ENCODE measurements at regions not wholly inside any gene's neighbourhood (a gene's known extent, or its start where the extent isn't known, plus 50 kb on each side); places are given as distances from the start of the nearest gene placed in this dataset.
A peak's percentile ranks its signal among the peaks of the same experiment; 100 is the strongest.

- no peak overlapping the region for H3K4me3 ChIP-seq (ENCODE audit: low read depth, low read length)
- TF ChIP-seq CTCF (IDR thresholded peaks at IDR 0.05; ENCODE audit: low read depth, low read length): no peak
- no peaks in the 10 kb centered on the region for H3K9me3 ChIP-seq (ENCODE audit: control insufficient read depth, insufficient read depth, low read length)
- ChIA-PET CTCF (interaction anchor here (0.5 kb wide), 1 partner anchor 367 kb away, joined by 6 read pairs; no protein-coding TSS in a partner anchor), POLR2A (interaction anchor here (0.6 kb wide), 1 partner anchor 184 kb away, joined by 7 read pairs; no protein-coding TSS in a partner anchor)
- H3K27ac ChIP-seq (ENCODE audit: low read depth, low read length): peak overlapping the region; percentile 12
- H3K27me3 ChIP-seq (ENCODE audit: control insufficient read depth, insufficient read depth, low read length): no peaks in the 10 kb centered on the region
- no peak for DNase-seq (ENCODE audit: low read depth, low spot score)
Measured at GRCh38 chr18:25467226-25467987, 115.4 kb upstream of the ZNF521 start.

GRCh38 chr18:25465152-25465732 lies 113.3 kb upstream of the ZNF521 start:
- Histone ChIP-seq H3K4me3 (ENCODE audit: low read depth, low read length) (no peak overlapping the region), H3K27ac (ENCODE audit: low read depth, low read length) (peak overlapping the region; percentile 91), H3K27me3 (ENCODE audit: control insufficient read depth, insufficient read depth, low read length) (no peaks in the 10 kb centered on the region), H3K9me3 (ENCODE audit: control insufficient read depth, insufficient read depth, low read length) (no peaks in the 10 kb centered on the region)
- no peak for TF ChIP-seq CTCF (IDR thresholded peaks at IDR 0.05; ENCODE audit: low read depth, low read length)
- DNase-seq (ENCODE audit: low read depth, low spot score): no peak
- CTCF ChIA-PET: no interaction called here
- POLR2A ChIA-PET: no interaction called here

- ChIA-PET POLR2A (interaction anchor here (0.6 to 1.0 kb wide), 4 partner anchors 10 to 627 kb away, joined by 3 to 5 read pairs (median 3); no protein-coding TSS in a partner anchor), CTCF (no interaction called here)
- Histone ChIP-seq H3K27ac (ENCODE audit: low read depth, low read length) (peak overlapping the region; percentile 91), H3K9me3 (ENCODE audit: control insufficient read depth, insufficient read depth, low read length) (no peaks in the 10 kb centered on the region), H3K4me3 (ENCODE audit: low read depth, low read length) (no peak overlapping the region), H3K27me3 (ENCODE audit: control insufficient read depth, insufficient read depth, low read length) (no peaks in the 10 kb centered on the region)
- TF ChIP-seq CTCF (IDR thresholded peaks at IDR 0.05; ENCODE audit: low read depth, low read length): no peak
- peak; percentile 84 for DNase-seq (ENCODE audit: low read depth, low spot score)
Measured at GRCh38 chr18:25464227-25464626, 112.3 kb upstream of the ZNF521 start.

GRCh38 chr18:25463726-25464125 lies 111.8 kb upstream of the ZNF521 start:
- no peaks in the 10 kb centered on the region for H3K27me3 ChIP-seq (ENCODE audit: control insufficient read depth, insufficient read depth, low read length)
- POLR2A ChIA-PET: interaction anchor here (0.6 to 1.0 kb wide), 4 partner anchors 10 to 627 kb away, joined by 3 to 5 read pairs (median 3); no protein-coding TSS in a partner anchor
- no peak overlapping the region for H3K4me3 ChIP-seq (ENCODE audit: low read depth, low read length)
- no peaks in the 10 kb centered on the region for H3K9me3 ChIP-seq (ENCODE audit: control insufficient read depth, insufficient read depth, low read length)
- no peak for TF ChIP-seq CTCF (IDR thresholded peaks at IDR 0.05; ENCODE audit: low read depth, low read length)
- DNase-seq (ENCODE audit: low read depth, low spot score): no peak
- CTCF ChIA-PET: no interaction called here
- peak overlapping the region; percentile 49 for H3K27ac ChIP-seq (ENCODE audit: low read depth, low read length)

- H3K4me3 ChIP-seq (ENCODE audit: low read depth, low read length): no peak overlapping the region
- CTCF ChIA-PET: no interaction called here
- POLR2A ChIA-PET: no interaction called here
- no peaks in the 10 kb centered on the region for H3K27me3 ChIP-seq (ENCODE audit: control insufficient read depth, insufficient read depth, low read length)
- no peaks in the 10 kb centered on the region for H3K9me3 ChIP-seq (ENCODE audit: control insufficient read depth, insufficient read depth, low read length)
- no peak overlapping the region for H3K27ac ChIP-seq (ENCODE audit: low read depth, low read length)
- TF ChIP-seq CTCF (IDR thresholded peaks at IDR 0.05; ENCODE audit: low read depth, low read length): no peak
- DNase-seq (ENCODE audit: low read depth, low spot score): no peak
Measured at GRCh38 chr18:25459814-25460213, 107.8 kb upstream of the ZNF521 start.

All from AG04450 (cell line).